ENCODE measurements at regions not wholly inside any gene's neighbourhood (a gene's known extent, or its start where the extent isn't known, plus 50 kb on each side); places are given as distances from the start of the nearest gene placed in this dataset.

GRCh38 chr7:12812111-12812510 lies 124.7 kb downstream of the ARL4A start:
- Histone ChIP-seq H3K9me3 (ENCODE audit: low read depth, low read length) (no peaks in the 10 kb centered on the region), H3K79me2 (ENCODE audit: insufficient read depth, low read length) (no peaks in the 10 kb centered on the region), H3K27me3 (ENCODE audit: insufficient read depth, low read length) (no peaks in the 10 kb centered on the region), H3K27ac (ENCODE audit: low read depth, low read length) (no peak overlapping the region), H3K4me1 (ENCODE audit: insufficient read depth, low read length) (no peaks in the 10 kb centered on the region), H3K4me3 (ENCODE audit: insufficient read depth, low read length) (no peak overlapping the region), H2AFZ (ENCODE audit: low read length) (no peak overlapping the region), H3K36me3 (ENCODE audit: insufficient read depth, low read length) (no peaks in the 10 kb centered on the region), H4K20me1 (ENCODE audit: insufficient read depth, low read length) (no peaks in the 10 kb centered on the region), H3K4me2 (ENCODE audit: insufficient read depth, low read length) (no peak overlapping the region)
- no peak for DNase-seq (ENCODE audit: insufficient read length, low spot score, missing footprints)
- TF ChIP-seq CTCF (IDR thresholded peaks at IDR 0.05; ENCODE audit: extremely low read depth, low read depth, low read length): no peak

GRCh38 chr7:12814107-12814506 lies 126.7 kb downstream of the ARL4A start:
- Histone ChIP-seq H3K36me3 (ENCODE audit: insufficient read depth, low read length) (no peaks in the 10 kb centered on the region), H3K9me3 (ENCODE audit: low read depth, low read length) (no peaks in the 10 kb centered on the region), H3K79me2 (ENCODE audit: insufficient read depth, low read length) (no peaks in the 10 kb centered on the region), H3K27ac (ENCODE audit: low read depth, low read length) (no peak overlapping the region), H3K4me3 (ENCODE audit: insufficient read depth, low read length) (no peak overlapping the region), H3K4me2 (ENCODE audit: insufficient read depth, low read length) (no peak overlapping the region), H4K20me1 (ENCODE audit: insufficient read depth, low read length) (no peaks in the 10 kb centered on the region), H3K4me1 (ENCODE audit: insufficient read depth, low read length) (no peaks in the 10 kb centered on the region), H3K27me3 (ENCODE audit: insufficient read depth, low read length) (no peaks in the 10 kb centered on the region), H2AFZ (ENCODE audit: low read length) (peak overlapping the region; percentile 50)
- TF ChIP-seq CTCF (IDR thresholded peaks at IDR 0.05; ENCODE audit: extremely low read depth, low read depth, low read length): no peak
- DNase-seq (ENCODE audit: insufficient read length, low spot score, missing footprints): no peak

- Histone ChIP-seq H3K27me3 (ENCODE audit: insufficient read depth, low read length) (no peaks in the 10 kb centered on the region), H4K20me1 (ENCODE audit: insufficient read depth, low read length) (no peaks in the 10 kb centered on the region), H3K9me3 (ENCODE audit: low read depth, low read length) (no peaks in the 10 kb centered on the region), H3K36me3 (ENCODE audit: insufficient read depth, low read length) (no peaks in the 10 kb centered on the region), H3K4me3 (ENCODE audit: insufficient read depth, low read length) (no peak overlapping the region), H3K4me1 (ENCODE audit: insufficient read depth, low read length) (no peaks in the 10 kb centered on the region), H3K79me2 (ENCODE audit: insufficient read depth, low read length) (no peaks in the 10 kb centered on the region), H3K4me2 (ENCODE audit: insufficient read depth, low read length) (no peak overlapping the region), H3K27ac (ENCODE audit: low read depth, low read length) (no peak overlapping the region), H2AFZ (ENCODE audit: low read length) (no peak overlapping the region)
- TF ChIP-seq CTCF (IDR thresholded peaks at IDR 0.05; ENCODE audit: extremely low read depth, low read depth, low read length): no peak
- DNase-seq (ENCODE audit: insufficient read length, low spot score, missing footprints): no peak
Measured at GRCh38 chr7:12814828-12815227, 127.4 kb downstream of the ARL4A start.

- Histone ChIP-seq H3K4me2 (ENCODE audit: insufficient read depth, low read length) (no peak overlapping the region), H3K36me3 (ENCODE audit: insufficient read depth, low read length) (no peaks in the 10 kb centered on the region), H3K27me3 (ENCODE audit: insufficient read depth, low read length) (no peaks in the 10 kb centered on the region), H3K4me1 (ENCODE audit: insufficient read depth, low read length) (no peaks in the 10 kb centered on the region), H3K9me3 (ENCODE audit: low read depth, low read length) (no peaks in the 10 kb centered on the region), H4K20me1 (ENCODE audit: insufficient read depth, low read length) (no peaks in the 10 kb centered on the region), H3K27ac (ENCODE audit: low read depth, low read length) (no peak overlapping the region), H2AFZ (ENCODE audit: low read length) (no peak overlapping the region), H3K4me3 (ENCODE audit: insufficient read depth, low read length) (no peak overlapping the region), H3K79me2 (ENCODE audit: insufficient read depth, low read length) (no peaks in the 10 kb centered on the region)
- DNase-seq (ENCODE audit: insufficient read length, low spot score, missing footprints): no peak
- no peak for TF ChIP-seq CTCF (IDR thresholded peaks at IDR 0.05; ENCODE audit: extremely low read depth, low read depth, low read length)
Measured at GRCh38 chr7:12815426-12815825, 128.0 kb downstream of the ARL4A start.
